ENCODE measurements at regions not wholly inside any gene's neighbourhood (a gene's known extent, or its start where the extent isn't known, plus 50 kb on each side); places are given as distances from the start of the nearest gene placed in this dataset.
"Not testable (repeated sequence)": the region's sequence is repeated elsewhere in the genome, so short reads cannot be mapped to it uniquely, and the experiment has no call there.

- Histone ChIP-seq H3K4me3 (ENCODE audit: low read length in 2 of 2) (no peak overlapping the region), H3K9ac (ENCODE audit: low read length in 2 of 2) (no peak overlapping the region), H3K9me3 (ENCODE audit: control insufficient read depth in 2 of 2, low read length in 2 of 2) (no peaks in the 10 kb centered on the region), H3K27ac (ENCODE audit: low read length) (no peak overlapping the region), H3K36me3 (ENCODE audit: control insufficient read depth in 2 of 2, insufficient read depth in 2 of 2, low read length in 2 of 2) (no peaks in the 10 kb centered on the region), H3K27me3 (ENCODE audit: control insufficient read depth in 1 of 2, insufficient read depth in 2 of 2, low read length in 2 of 2) (no peaks in the 10 kb centered on the region), H3K4me1 (ENCODE audit: control insufficient read depth, insufficient read depth, low read length) (no peaks in the 10 kb centered on the region)
Measured at GRCh38 chr22:23500508-23501260, 79.4 kb downstream of the IGLL1 start.

- Histone ChIP-seq H3K9ac (ENCODE audit: low read length in 2 of 2) (no peak overlapping the region), H3K27me3 (ENCODE audit: control insufficient read depth in 1 of 2, insufficient read depth in 2 of 2, low read length in 2 of 2) (no peaks in the 10 kb centered on the region), H3K36me3 (ENCODE audit: control insufficient read depth in 2 of 2, insufficient read depth in 2 of 2, low read length in 2 of 2) (no peaks in the 10 kb centered on the region), H3K4me1 (ENCODE audit: control insufficient read depth, insufficient read depth, low read length) (no peaks in the 10 kb centered on the region), H3K4me3 (ENCODE audit: low read length in 2 of 2) (no peak overlapping the region), H3K27ac (ENCODE audit: low read length) (no peak overlapping the region), H3K9me3 (ENCODE audit: control insufficient read depth in 2 of 2, low read length in 2 of 2) (no peaks in the 10 kb centered on the region)
Measured at GRCh38 chr22:23499845-23500500, 80.1 kb downstream of the IGLL1 start.

GRCh38 chr22:23498811-23499798, 81.0 kb downstream of the IGLL1 start:
- no peak overlapping the region for H3K27ac ChIP-seq (ENCODE audit: low read length)
- no peak overlapping the region for H3K4me3 ChIP-seq (ENCODE audit: low read length in 2 of 2)
- H3K9ac ChIP-seq (ENCODE audit: low read length in 2 of 2) = no peak overlapping the region
- H3K36me3 ChIP-seq (ENCODE audit: control insufficient read depth in 2 of 2, insufficient read depth in 2 of 2, low read length in 2 of 2) = no peaks in the 10 kb centered on the region
- no peaks in the 10 kb centered on the region for H3K9me3 ChIP-seq (ENCODE audit: control insufficient read depth in 2 of 2, low read length in 2 of 2)
- H3K4me1 ChIP-seq (ENCODE audit: control insufficient read depth, insufficient read depth, low read length) = no peaks in the 10 kb centered on the region
- H3K27me3 ChIP-seq (ENCODE audit: control insufficient read depth in 1 of 2, insufficient read depth in 2 of 2, low read length in 2 of 2) = no peaks in the 10 kb centered on the region

- not testable (repeated sequence) for H3K4me1 ChIP-seq (ENCODE audit: control insufficient read depth, insufficient read depth, low read length); H3K4me3 ChIP-seq (ENCODE audit: low read length in 2 of 2); H3K36me3 ChIP-seq (ENCODE audit: control insufficient read depth in 2 of 2, insufficient read depth in 2 of 2, low read length in 2 of 2); H3K9me3 ChIP-seq (ENCODE audit: control insufficient read depth in 2 of 2, low read length in 2 of 2); H3K9ac ChIP-seq (ENCODE audit: low read length in 2 of 2); H3K27me3 ChIP-seq (ENCODE audit: control insufficient read depth in 1 of 2, insufficient read depth in 2 of 2, low read length in 2 of 2); H3K27ac ChIP-seq (ENCODE audit: low read length)
Measured at GRCh38 chr22:23497889-23498288, 82.2 kb downstream of the IGLL1 start.

- no peaks in the 10 kb centered on the region for H3K9me3 ChIP-seq (ENCODE audit: control insufficient read depth in 2 of 2, low read length in 2 of 2)
- H3K36me3 ChIP-seq (ENCODE audit: control insufficient read depth in 2 of 2, insufficient read depth in 2 of 2, low read length in 2 of 2) = no peaks in the 10 kb centered on the region
- no peak overlapping the region for H3K27ac ChIP-seq (ENCODE audit: low read length)
- H3K4me3 ChIP-seq (ENCODE audit: low read length in 2 of 2) = no peak overlapping the region
- no peaks in the 10 kb centered on the region for H3K27me3 ChIP-seq (ENCODE audit: control insufficient read depth in 1 of 2, insufficient read depth in 2 of 2, low read length in 2 of 2)
- no peaks in the 10 kb centered on the region for H3K4me1 ChIP-seq (ENCODE audit: control insufficient read depth, insufficient read depth, low read length)
- H3K9ac ChIP-seq (ENCODE audit: low read length in 2 of 2) = no peak overlapping the region
Measured at GRCh38 chr22:23497016-23497885, 82.8 kb downstream of the IGLL1 start.

- no peaks in the 10 kb centered on the region for H3K27me3 ChIP-seq (ENCODE audit: control insufficient read depth in 1 of 2, insufficient read depth in 2 of 2, low read length in 2 of 2)
- no peak overlapping the region for H3K27ac ChIP-seq (ENCODE audit: low read length)
- H3K9me3 ChIP-seq (ENCODE audit: control insufficient read depth in 2 of 2, low read length in 2 of 2) = no peaks in the 10 kb centered on the region
- H3K36me3 ChIP-seq (ENCODE audit: control insufficient read depth in 2 of 2, insufficient read depth in 2 of 2, low read length in 2 of 2) = no peaks in the 10 kb centered on the region
- no peaks in the 10 kb centered on the region for H3K4me1 ChIP-seq (ENCODE audit: control insufficient read depth, insufficient read depth, low read length)
- H3K9ac ChIP-seq (ENCODE audit: low read length in 2 of 2) = no peak overlapping the region
- H3K4me3 ChIP-seq (ENCODE audit: low read length in 2 of 2) = no peak overlapping the region
Measured at GRCh38 chr22:23496445-23496833, 83.7 kb downstream of the IGLL1 start.

GRCh38 chr22:23495614-23496444, 84.3 kb downstream of the IGLL1 start:
- no peaks in the 10 kb centered on the region for H3K36me3 ChIP-seq (ENCODE audit: control insufficient read depth in 2 of 2, insufficient read depth in 2 of 2, low read length in 2 of 2)
- no peaks in the 10 kb centered on the region for H3K4me1 ChIP-seq (ENCODE audit: control insufficient read depth, insufficient read depth, low read length)
- no peak overlapping the region for H3K4me3 ChIP-seq (ENCODE audit: low read length in 2 of 2)
- H3K27ac ChIP-seq (ENCODE audit: low read length) = no peak overlapping the region
- H3K9me3 ChIP-seq (ENCODE audit: control insufficient read depth in 2 of 2, low read length in 2 of 2) = no peaks in the 10 kb centered on the region
- no peak overlapping the region for H3K9ac ChIP-seq (ENCODE audit: low read length in 2 of 2)
- H3K27me3 ChIP-seq (ENCODE audit: control insufficient read depth in 1 of 2, insufficient read depth in 2 of 2, low read length in 2 of 2) = no peaks in the 10 kb centered on the region

- no peaks in the 10 kb centered on the region for H3K27me3 ChIP-seq (ENCODE audit: control insufficient read depth in 1 of 2, insufficient read depth in 2 of 2, low read length in 2 of 2)
- no peaks in the 10 kb centered on the region for H3K4me1 ChIP-seq (ENCODE audit: control insufficient read depth, insufficient read depth, low read length)
- no peak overlapping the region for H3K27ac ChIP-seq (ENCODE audit: low read length)
- H3K36me3 ChIP-seq (ENCODE audit: control insufficient read depth in 2 of 2, insufficient read depth in 2 of 2, low read length in 2 of 2) = no peaks in the 10 kb centered on the region
- H3K9ac ChIP-seq (ENCODE audit: low read length in 2 of 2) = no peak overlapping the region
- H3K9me3 ChIP-seq (ENCODE audit: control insufficient read depth in 2 of 2, low read length in 2 of 2) = no peaks in the 10 kb centered on the region
- H3K4me3 ChIP-seq (ENCODE audit: low read length in 2 of 2) = no peak overlapping the region
Measured at GRCh38 chr22:23494930-23495266, 85.2 kb downstream of the IGLL1 start.

- Histone ChIP-seq H3K27me3 (ENCODE audit: control insufficient read depth in 1 of 2, insufficient read depth in 2 of 2, low read length in 2 of 2) (no peaks in the 10 kb centered on the region), H3K9me3 (ENCODE audit: control insufficient read depth in 2 of 2, low read length in 2 of 2) (no peaks in the 10 kb centered on the region), H3K4me1 (ENCODE audit: control insufficient read depth, insufficient read depth, low read length) (no peaks in the 10 kb centered on the region), H3K27ac (ENCODE audit: low read length) (no peak overlapping the region), H3K4me3 (ENCODE audit: low read length in 2 of 2) (no peak overlapping the region), H3K36me3 (ENCODE audit: control insufficient read depth in 2 of 2, insufficient read depth in 2 of 2, low read length in 2 of 2) (no peaks in the 10 kb centered on the region), H3K9ac (ENCODE audit: low read length in 2 of 2) (no peak overlapping the region)
Measured at GRCh38 chr22:23485490-23485889, 94.6 kb downstream of the IGLL1 start.
